Hematopoietic multipotent progenitor cell treated with erythropoietin and hydrocortisone succinate and interleukin-3 and kit ligand, for 15 days (in vitro differentiated cells): ENCODE measurements at regions not wholly inside any gene's neighbourhood (a gene's known extent, or its start where the extent isn't known, plus 50 kb on each side); places are given as distances from the start of the nearest gene placed in this dataset.
"Not testable (repeated sequence)": the region's sequence is repeated elsewhere in the genome, so short reads cannot be mapped to it uniquely, and the experiment has no call there.

Source experiments
- DNase-seq: peaks from one replicate; pipeline ENCODE4 v3.0.0-alpha.2; 2015; ENCODE audit warnings: low spot score

DNA sequence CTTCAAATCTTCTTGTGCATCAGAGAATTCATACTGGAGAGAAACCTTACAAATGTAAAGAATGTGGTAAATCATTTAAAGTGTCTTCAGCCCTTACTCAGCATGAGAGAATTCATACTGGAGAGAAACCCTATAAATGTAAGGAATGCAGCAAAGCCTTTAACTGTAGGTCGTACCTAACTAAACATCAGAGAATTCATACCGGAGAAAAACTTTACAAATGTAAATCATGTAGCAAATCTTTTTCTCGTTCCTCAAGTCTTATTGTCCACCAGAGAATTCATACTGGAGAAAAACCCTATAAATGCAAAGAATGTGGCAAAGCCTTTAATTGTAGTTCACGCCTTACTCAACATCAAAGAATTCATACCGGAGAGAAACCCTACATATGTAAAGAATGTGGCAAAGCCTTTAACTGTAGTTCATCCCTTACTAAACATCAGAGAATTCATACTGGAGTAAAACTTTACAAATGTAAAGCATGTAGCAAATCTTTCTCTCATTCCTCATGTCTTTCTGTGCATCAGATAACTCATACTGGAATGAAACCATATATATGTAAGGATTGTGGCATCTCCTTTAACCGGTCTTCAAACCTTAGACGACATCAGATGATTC lies 118.5 kb upstream of the ZNF267 start:
- no peak for DNase-seq

DNA sequence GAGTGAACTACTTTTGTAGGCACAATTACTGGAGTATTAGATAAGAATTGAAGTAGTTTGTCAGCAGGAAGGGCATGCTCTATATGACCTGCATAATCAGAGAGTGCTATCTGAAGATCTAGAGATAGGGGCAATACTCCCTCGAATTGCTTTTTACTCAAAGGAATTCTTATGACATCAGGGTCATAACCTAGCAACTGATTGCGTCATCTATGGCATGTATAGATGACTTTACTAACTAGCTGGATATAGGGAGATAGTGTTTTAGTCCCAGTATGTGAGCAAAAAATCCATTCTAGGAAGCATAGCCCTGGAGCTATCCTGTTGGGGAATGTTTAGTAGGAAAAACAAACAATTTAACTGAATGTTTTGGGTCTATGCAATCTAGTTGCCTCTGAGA lies 109.5 kb upstream of the ZNF267 start:
- DNase-seq: no peak

DNA sequence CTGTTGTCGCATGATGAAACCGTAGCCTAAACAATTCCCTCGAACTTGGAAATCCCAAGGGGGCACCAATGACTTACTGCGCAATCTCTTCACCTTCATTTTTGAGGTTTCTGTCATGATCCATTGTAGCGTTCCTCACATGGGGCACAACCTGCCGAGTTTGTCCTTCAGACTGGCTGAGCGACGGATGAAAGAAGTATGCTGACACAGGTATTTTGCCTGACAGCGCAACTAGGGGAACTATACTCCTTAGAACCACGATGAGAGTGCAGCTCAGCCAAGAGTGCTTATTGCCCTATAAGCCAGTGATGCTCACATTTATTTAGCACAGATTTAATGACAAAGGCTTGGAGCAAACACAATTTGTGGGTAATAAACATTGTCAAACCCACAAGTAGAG lies 106.3 kb upstream of the ZNF267 start:
- no peak for DNase-seq

DNA sequence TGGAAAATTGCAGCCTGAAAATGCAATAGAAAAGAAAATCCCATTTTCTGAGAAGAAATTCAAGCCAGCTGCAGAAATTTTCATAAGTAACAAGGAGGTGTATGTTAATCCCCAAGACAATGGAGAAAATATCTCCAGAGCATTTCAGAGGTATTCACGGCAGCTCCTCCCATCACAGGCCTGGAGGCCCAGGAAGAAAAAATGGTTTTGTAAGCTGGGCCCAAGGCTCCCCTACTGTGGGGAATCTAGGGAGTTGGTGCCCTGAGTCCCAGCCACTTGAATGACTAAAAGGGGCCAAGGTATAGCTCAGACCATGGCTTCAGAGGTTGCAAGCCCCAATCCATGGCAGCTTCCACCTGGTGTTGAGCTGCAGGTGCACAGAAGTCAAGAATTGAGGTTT lies 93.3 kb upstream of the ZNF267 start:
- DNase-seq: no peak

DNA sequence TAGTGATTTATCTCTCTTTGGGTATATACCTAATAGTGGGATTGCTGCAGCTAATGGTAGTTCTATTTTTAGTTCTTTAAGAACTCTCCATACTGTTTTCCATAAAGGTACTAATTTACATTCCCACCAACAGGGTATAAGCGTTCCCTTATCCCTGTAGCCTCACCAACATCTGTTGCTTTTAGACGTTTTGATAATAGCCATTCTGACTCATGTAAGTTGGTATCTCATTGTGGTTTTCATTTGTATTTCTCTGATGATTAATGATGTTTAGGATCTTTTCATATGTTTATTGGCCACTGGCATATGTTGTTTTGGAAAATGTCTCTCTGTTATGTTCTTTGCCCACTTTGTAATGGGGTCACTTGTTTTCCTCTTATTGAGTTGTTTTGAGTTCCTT lies 88.5 kb upstream of the ZNF267 start:
- DNase-seq: no peak

DNA sequence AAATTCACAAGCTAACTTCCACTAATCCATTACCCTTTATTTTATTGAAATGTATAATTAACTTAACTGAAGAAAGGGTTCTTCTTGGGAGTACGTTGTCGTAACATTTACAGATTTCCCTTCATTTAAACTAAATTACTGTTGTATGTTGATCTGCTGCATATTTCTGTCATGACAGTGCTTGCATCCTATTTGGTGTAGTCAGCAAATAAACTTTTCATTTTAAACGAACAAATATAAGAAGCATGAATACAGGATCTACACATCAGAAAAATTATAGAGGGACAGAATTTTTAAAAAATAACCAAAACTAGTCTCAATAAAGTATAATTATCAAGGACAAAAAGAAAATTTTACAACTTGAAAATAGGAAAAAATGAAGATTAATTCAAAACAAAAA lies 66.5 kb upstream of the ZNF267 start:
- no peak for DNase-seq

DNA sequence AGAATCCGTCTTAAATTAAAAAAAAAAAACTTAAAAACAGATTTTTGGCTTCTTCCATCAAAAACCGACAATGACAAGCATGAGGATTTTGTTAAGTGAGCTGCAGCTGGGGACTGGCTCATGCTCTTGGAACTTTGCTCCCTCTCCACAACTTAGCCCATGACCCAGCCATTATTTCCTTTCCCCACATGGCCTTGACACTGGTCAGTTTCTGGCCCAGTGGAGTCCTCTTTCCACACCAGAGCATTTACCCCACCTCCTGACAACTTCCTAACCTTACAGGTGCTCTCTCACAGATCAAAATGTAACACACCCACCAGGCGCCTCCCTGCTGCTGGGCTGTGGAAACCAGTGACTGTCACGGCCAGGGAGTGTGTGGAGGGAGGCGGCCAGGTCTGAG lies 62.7 kb upstream of the ZNF267 start:
- no peak for DNase-seq

DNA sequence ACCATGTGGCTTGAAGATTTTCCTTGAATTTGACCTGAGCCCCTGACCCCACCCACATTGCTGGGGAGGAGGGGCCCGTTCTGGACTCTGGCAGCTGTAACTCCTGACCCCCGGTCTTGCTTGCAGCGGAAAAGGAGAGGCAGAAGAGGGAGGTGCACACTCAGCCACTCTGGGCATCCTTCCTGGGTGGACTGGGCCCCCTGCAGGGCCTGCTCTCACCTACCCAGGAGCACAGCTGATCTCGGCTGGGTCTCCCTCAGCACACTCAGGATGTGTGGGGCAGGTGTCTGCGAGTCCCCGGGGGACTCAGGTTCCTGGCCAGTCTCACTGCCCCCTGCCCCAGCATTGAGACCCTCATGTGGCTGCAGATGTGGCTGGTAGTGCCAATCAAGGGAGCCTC lies 57.5 kb upstream of the ZNF267 start:
- not testable (repeated sequence) for DNase-seq

DNA sequence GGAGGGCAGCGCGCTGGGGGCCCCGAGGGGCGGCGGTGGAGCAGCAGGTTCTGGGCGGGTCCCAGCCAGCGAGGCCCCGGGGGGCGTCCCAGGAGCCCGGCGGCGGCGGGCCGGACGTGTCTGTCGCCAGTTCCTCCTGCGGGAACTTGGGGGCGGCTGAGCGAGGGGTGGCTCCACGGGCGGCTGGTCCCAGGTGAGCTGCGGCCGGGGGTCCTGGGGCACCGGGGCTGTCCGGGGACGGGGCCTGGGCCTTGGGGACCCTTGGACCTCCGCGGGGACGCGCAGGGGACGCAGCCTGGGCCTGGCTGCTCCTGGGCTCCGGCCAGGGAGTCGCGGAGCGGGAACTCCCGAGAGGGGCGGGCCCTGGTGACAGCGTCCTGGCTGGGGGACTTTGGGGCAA lies 54.2 kb upstream of the ZNF267 start:
- no peak for DNase-seq

DNA sequence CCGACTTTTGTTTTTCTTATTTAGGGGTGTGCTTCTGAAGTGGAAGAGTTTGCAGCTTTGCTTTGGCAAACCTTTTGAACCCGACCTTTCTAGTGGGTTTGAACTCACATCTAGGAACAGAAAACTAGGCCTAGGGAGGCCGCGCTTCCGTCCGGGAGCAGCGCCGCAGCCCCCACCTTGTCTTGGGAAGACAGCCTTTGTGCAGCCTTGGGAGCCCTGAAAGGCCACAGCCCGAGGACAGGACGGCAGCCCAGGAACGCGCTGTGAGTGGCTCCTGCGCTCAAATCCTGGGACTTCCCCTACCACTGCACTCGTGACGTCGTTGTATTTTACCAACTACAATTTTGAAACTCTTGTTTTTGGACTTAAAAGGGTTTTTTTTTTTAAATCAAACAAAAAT lies 53.7 kb upstream of the ZNF267 start:
- no peak for DNase-seq
